Uterus (tissue), 3 donors: ENCODE measurements at regions not wholly inside any gene's neighbourhood (a gene's known extent, or its start where the extent isn't known, plus 50 kb on each side); places are given as distances from the start of the nearest gene placed in this dataset.

Source experiments
- DNase-seq, 2 donors: peaks; one replicate each; pipeline ENCODE4 v3.0.0-alpha.2; 2019 to 2020
- H3K27ac ChIP-seq, 2 donors: fragments of 200-600 bp; sonication (generic); 1 replicate in 1 of 2; 2 replicates in 1 of 2; pipeline ENCODE4 v1.5.1; 2016 to 2018
- H3K27me3 ChIP-seq, 2 donors: fragments of 200-600 bp; sonication (generic); one replicate each; pipeline ENCODE4 v1.5.1; 2018 to 2019; ENCODE audit warnings: control low read depth in 1 of 2
- H3K36me3 ChIP-seq, 2 donors: fragments of 200-600 bp; sonication (generic); one replicate each; pipeline ENCODE4 v1.5.1; 2019; ENCODE audit warnings: control low read depth in 1 of 2
- H3K4me1 ChIP-seq, 2 donors: fragments of 200-600 bp; sonication (generic); one replicate each; pipeline ENCODE4 v1.5.1; 2018 to 2019; ENCODE audit warnings: control low read depth in 1 of 2
- H3K4me3 ChIP-seq, 2 donors: fragments of 200-600 bp; sonication (generic); 1 replicate in 1 of 2; 2 replicates in 1 of 2; pipeline ENCODE4 v1.5.1; 2018 to 2019; ENCODE audit warnings: mild to moderate bottlenecking in 1 of 2
- H3K9me3 ChIP-seq, 2 donors: fragments of 200-600 bp; sonication (generic); one replicate each; pipeline ENCODE4 v1.5.1; 2019; ENCODE audit warnings: control low read depth in 1 of 2
- POLR2A ChIP-seq, 2 donors: fragments of 450-650 bp; IDR thresholded peaks; one replicate each; pipeline ENCODE4 v1.6.1; 2016; ENCODE audit warnings: antibody characterized with exemption in 2 of 2, mild to moderate bottlenecking in 1 of 2, moderate library complexity in 1 of 2
- intact Hi-C: fragments of 100-400 bp; cut with DNase I; formaldehyde crosslinking; loops from one replicate; pipeline ENCODE4 v1.15.1; 2023; ENCODE audit warnings: low total_unique reads
- TF ChIP-seq, protein P1 (sequence below), 4 experiments: fragments of 200-600 bp in 2 of 4; fragments of 450-650 bp in 2 of 4; sonication (generic) in 2 of 4; IDR thresholded peaks; one replicate each; pipeline ENCODE4 v1.5.1; 2016 to 2019; ENCODE audit warnings: antibody characterized with exemption in 4 of 4, mild to moderate bottlenecking in 2 of 4, moderate library complexity in 1 of 4
- donor health status: DM: yes; HTN: yes; CAD: no.

DNA sequence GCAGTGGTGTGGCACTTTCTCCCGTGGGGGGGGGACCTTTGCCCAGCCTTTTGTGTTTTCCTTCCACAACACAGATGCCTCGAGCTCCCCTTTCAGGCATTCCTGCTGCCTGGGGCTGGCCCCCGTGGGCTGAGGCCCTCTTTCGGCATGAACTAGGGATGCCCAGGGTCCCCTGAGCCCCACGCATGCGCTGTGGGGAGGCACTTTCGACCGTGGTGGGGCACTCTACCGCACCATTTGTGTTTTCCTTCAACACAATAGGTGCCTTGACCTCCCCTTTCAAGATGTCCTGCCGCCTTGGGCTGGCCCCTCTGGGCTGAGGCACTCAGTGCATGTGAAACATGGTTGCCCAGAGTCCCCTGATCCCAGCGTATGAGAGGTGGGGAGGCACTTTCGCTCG is 363.7 kb downstream of the ALG10 start:
- H3K9me3 ChIP-seq, result no peaks in the 10 kb centered on the region
- TF ChIP-seq POLR2A (IDR thresholded peaks at IDR 0.05), result no peak
- TF ChIP-seq, protein P1, sequence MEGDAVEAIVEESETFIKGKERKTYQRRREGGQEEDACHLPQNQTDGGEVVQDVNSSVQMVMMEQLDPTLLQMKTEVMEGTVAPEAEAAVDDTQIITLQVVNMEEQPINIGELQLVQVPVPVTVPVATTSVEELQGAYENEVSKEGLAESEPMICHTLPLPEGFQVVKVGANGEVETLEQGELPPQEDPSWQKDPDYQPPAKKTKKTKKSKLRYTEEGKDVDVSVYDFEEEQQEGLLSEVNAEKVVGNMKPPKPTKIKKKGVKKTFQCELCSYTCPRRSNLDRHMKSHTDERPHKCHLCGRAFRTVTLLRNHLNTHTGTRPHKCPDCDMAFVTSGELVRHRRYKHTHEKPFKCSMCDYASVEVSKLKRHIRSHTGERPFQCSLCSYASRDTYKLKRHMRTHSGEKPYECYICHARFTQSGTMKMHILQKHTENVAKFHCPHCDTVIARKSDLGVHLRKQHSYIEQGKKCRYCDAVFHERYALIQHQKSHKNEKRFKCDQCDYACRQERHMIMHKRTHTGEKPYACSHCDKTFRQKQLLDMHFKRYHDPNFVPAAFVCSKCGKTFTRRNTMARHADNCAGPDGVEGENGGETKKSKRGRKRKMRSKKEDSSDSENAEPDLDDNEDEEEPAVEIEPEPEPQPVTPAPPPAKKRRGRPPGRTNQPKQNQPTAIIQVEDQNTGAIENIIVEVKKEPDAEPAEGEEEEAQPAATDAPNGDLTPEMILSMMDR (IDR thresholded peaks at IDR 0.05), result no peak
- no peak overlapping the region for H3K4me3 ChIP-seq
- no peaks in the 10 kb centered on the region for H3K27me3 ChIP-seq
- intact Hi-C loops, result no loop called here
- DNase-seq, result no peak
- H3K27ac ChIP-seq, result no peak overlapping the region
- H3K36me3 ChIP-seq, result no peaks in the 10 kb centered on the region
- no peaks in the 10 kb centered on the region for H3K4me1 ChIP-seq

DNA sequence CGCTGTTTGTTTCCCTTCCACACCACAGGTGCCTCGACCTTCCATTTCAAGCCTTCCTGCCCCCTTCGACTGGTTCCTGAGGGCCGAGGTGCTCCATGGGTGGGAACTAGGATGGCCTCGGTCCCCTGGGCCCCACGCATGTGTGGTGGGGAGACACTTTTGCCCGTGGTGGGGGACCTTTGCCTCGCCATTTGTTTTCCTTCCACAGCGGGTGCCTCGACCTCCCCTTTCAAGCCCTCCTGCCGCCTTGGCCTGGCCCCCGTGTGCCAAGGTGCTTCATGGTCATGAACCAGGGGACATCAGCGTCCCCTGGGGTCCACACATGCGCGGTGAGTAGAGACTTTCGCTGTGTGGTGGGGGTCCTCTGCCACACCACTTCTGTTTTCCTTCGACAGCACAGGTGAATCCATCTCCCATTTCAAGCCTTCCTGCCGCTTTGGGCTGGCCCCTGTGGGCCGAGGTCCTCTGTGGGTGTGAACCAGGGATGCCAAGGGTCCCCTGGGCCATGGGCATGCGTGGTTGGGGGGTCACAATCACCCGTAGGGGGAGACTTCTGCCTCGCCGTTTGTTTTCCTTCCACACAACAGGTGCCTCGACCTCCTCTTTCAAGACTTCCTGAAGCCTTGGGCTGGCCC is 364.4 kb downstream of the ALG10 start:
- Histone ChIP-seq H3K27ac (no peak overlapping the region), H3K9me3 (no peaks in the 10 kb centered on the region), H3K4me1 (no peaks in the 10 kb centered on the region), H3K27me3 (no peaks in the 10 kb centered on the region), H3K4me3 (no peak overlapping the region), H3K36me3 (no peaks in the 10 kb centered on the region)
- TF ChIP-seq, protein P1 (IDR thresholded peaks at IDR 0.05), result no peak
- TF ChIP-seq POLR2A (IDR thresholded peaks at IDR 0.05), result no peak
- intact Hi-C loops, result no loop called here
- no peak for DNase-seq

DNA sequence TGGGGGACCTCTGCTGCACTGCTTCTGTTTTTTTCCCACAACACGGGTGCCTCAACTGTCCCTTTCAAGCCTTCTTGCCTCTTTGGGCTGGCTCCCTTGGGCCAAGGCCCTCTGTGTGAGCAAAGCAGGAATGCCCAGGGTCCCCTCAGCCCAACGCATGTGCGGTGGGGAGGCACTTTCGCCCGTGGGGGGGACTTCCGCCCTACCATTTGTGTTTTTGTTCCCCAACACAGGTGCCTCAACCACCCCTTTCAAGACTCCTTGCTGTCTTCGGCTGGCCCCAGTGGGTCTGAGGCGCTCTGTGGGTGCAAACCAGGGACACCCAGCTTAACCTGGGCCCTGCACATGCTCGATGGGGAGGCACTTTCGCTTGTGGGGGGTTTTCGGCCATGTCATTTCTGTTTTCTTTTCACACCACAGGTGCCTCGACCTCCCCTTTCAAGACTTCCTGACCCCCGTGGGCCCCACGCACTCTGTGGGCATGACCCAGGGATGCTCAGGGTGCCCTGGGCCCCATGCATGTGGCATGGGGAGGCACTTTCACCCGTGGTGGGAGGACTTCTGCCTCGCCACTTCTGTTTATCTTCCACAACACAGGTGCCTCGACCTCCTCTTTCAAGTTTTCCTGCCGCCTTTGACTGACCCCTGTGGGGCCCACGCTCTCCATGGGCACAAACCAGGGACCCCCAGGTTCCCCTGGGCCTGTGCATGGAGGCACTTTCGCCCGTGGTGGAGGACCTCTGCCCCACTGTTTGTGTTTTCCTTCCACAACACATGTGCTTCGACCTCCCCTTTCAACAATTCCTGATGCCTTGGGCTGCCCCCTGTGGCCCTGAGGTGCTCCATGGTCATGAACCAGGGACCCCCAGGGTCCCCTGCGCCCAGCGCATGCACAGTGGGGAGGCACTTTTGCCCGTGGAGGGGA is 365.7 kb downstream of the ALG10 start:
- Histone ChIP-seq H3K27me3 (no peaks in the 10 kb centered on the region), H3K9me3 (no peaks in the 10 kb centered on the region)
- intact Hi-C loops, result no loop called here

DNA sequence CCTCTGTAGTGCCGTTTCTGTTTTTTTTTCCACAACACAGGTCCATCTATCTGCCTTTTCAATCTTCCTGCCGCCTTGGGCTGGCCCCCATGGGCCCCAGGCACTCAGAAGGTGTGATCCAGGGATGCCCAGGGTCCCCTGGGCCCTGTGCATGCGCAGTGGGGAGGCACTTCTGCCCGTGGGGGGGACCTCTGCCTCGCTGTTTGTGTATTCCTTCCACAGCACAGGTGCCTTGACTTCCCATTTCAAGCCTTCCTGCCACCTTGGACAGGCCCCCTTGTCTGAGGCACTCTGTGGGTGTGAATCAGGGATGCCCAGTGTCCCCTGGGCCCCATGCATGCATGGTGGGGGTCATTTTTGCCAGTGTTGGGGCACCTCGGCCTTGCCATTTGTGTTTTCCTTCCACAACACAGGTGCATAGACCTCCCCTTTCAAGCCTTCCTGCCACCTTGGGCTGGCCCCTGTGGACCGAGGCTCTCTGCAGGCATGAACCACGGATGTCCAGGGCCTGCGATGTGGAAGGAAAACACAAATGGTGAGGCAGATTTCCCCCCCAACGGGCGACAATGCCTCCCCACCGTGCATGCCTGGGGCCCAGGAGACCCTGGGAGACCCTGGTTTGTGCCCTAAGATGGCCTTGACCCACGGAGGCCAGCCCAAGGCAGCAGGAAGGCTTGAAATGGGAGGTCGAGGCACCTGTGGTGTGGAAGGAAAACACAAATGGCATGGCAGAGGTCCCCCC is 366.5 kb downstream of the ALG10 start:
- Histone ChIP-seq H3K27ac (no peak overlapping the region), H3K4me3 (no peak overlapping the region), H3K36me3 (no peaks in the 10 kb centered on the region), H3K27me3 (no peaks in the 10 kb centered on the region), H3K4me1 (no peaks in the 10 kb centered on the region), H3K9me3 (no peaks in the 10 kb centered on the region)
- DNase-seq, result no peak
- intact Hi-C loops, result no loop called here
- TF ChIP-seq, protein P1 (IDR thresholded peaks at IDR 0.05), result no peak
- no peak for TF ChIP-seq POLR2A (IDR thresholded peaks at IDR 0.05)

More for the DNA sequence above, 365.7 kb downstream of the ALG10 start:
- no peak for TF ChIP-seq POLR2A (IDR thresholded peaks at IDR 0.05)
- TF ChIP-seq, protein P1 (IDR thresholded peaks at IDR 0.05), result no peak
- Histone ChIP-seq H3K36me3 (no peaks in the 10 kb centered on the region), H3K27ac (no peak overlapping the region), H3K4me1 (no peaks in the 10 kb centered on the region), H3K4me3 (no peak overlapping the region)
- DNase-seq, result no peak
